ENCODE measurements at regions not wholly inside any gene's neighbourhood (a gene's known extent, or its start where the extent isn't known, plus 50 kb on each side); places are given as distances from the start of the nearest gene placed in this dataset.
"Not testable (repeated sequence)": the region's sequence is repeated elsewhere in the genome, so short reads cannot be mapped to it uniquely, and the experiment has no call there.

- in situ Hi-C loops (cut with HindIII; ENCODE audit: low sequenced_read_pairs) = no loop called here
These were observed 923.9 kb upstream of the MAN1A1 start for GRCh38 chr6:120273411-120273810.

GRCh38 chr6:120272038-120272437, 922.5 kb upstream of the MAN1A1 start:
- in situ Hi-C loops (cut with HindIII; ENCODE audit: low sequenced_read_pairs) = no loop called here

GRCh38 chr6:120268256-120268655, 918.7 kb upstream of the MAN1A1 start:
- in situ Hi-C loops (cut with HindIII; ENCODE audit: low sequenced_read_pairs) = not testable (repeated sequence)

- in situ Hi-C loops (cut with HindIII; ENCODE audit: low sequenced_read_pairs) = no loop called here
These were observed 912.8 kb upstream of the MAN1A1 start for GRCh38 chr6:120262354-120262753.

GRCh38 chr6:120260636-120261035, 911.1 kb upstream of the MAN1A1 start:
- in situ Hi-C loops (cut with HindIII; ENCODE audit: low sequenced_read_pairs) = no loop called here

- in situ Hi-C loops (cut with HindIII; ENCODE audit: low sequenced_read_pairs) = no loop called here
These were observed 905.1 kb upstream of the MAN1A1 start for GRCh38 chr6:120254651-120255050.

GRCh38 chr6:120248451-120248850, 898.9 kb upstream of the MAN1A1 start:
- in situ Hi-C loops (cut with HindIII; ENCODE audit: low sequenced_read_pairs) = no loop called here

- in situ Hi-C loops (cut with HindIII; ENCODE audit: low sequenced_read_pairs) = no loop called here
These were observed 887.7 kb upstream of the MAN1A1 start for GRCh38 chr6:120237221-120237620.

GRCh38 chr6:120230008-120230407, 880.4 kb upstream of the MAN1A1 start:
- in situ Hi-C loops (cut with HindIII; ENCODE audit: low sequenced_read_pairs) = no loop called here

- in situ Hi-C loops (cut with HindIII; ENCODE audit: low sequenced_read_pairs) = no loop called here
These were observed 878.7 kb upstream of the MAN1A1 start for GRCh38 chr6:120228297-120228696.

GRCh38 chr6:120219339-120219738, 869.8 kb upstream of the MAN1A1 start:
- in situ Hi-C loops (cut with HindIII; ENCODE audit: low sequenced_read_pairs) = no loop called here

- in situ Hi-C loops (cut with HindIII; ENCODE audit: low sequenced_read_pairs) = no loop called here
These were observed 864.5 kb upstream of the MAN1A1 start for GRCh38 chr6:120214088-120214499.

GRCh38 chr6:120211955-120212792, 862.6 kb upstream of the MAN1A1 start:
- in situ Hi-C loops (cut with HindIII; ENCODE audit: low sequenced_read_pairs) = no loop called here

GRCh38 chr6:120202878-120203277, 853.3 kb upstream of the MAN1A1 start:
- in situ Hi-C loops (cut with HindIII; ENCODE audit: low sequenced_read_pairs) = no loop called here

- in situ Hi-C loops (cut with HindIII; ENCODE audit: low sequenced_read_pairs) = no loop called here
These were observed 851.3 kb upstream of the MAN1A1 start for GRCh38 chr6:120200853-120201252.

GRCh38 chr6:120198033-120198432, 848.5 kb upstream of the MAN1A1 start:
- in situ Hi-C loops (cut with HindIII; ENCODE audit: low sequenced_read_pairs) = no loop called here

- in situ Hi-C loops (cut with HindIII; ENCODE audit: low sequenced_read_pairs) = no loop called here
These were observed 836.5 kb upstream of the MAN1A1 start for GRCh38 chr6:120186080-120186479.

GRCh38 chr6:120173250-120173649, 823.7 kb upstream of the MAN1A1 start:
- in situ Hi-C loops (cut with HindIII; ENCODE audit: low sequenced_read_pairs) = no loop called here

GRCh38 chr6:120164531-120164930, 815.0 kb upstream of the MAN1A1 start:
- in situ Hi-C loops (cut with HindIII; ENCODE audit: low sequenced_read_pairs) = no loop called here

GRCh38 chr6:120157873-120158272, 808.3 kb upstream of the MAN1A1 start:
- in situ Hi-C loops (cut with HindIII; ENCODE audit: low sequenced_read_pairs) = no loop called here

GRCh38 chr6:120147071-120147871, 797.7 kb upstream of the MAN1A1 start:
- in situ Hi-C loops (cut with HindIII; ENCODE audit: low sequenced_read_pairs) = no loop called here

GRCh38 chr6:120141601-120142000, 792.0 kb upstream of the MAN1A1 start:
- in situ Hi-C loops (cut with HindIII; ENCODE audit: low sequenced_read_pairs) = no loop called here

Measured in endothelial cell of hepatic sinusoid (primary cell).